ENCODE measurements at regions not wholly inside any gene's neighbourhood (a gene's known extent, or its start where the extent isn't known, plus 50 kb on each side); places are given as distances from the start of the nearest gene placed in this dataset.

GRCh38 chr3:61311044-61311443 is 59.8 kb upstream of the FHIT start:
- DNase-seq = no peak

DNA sequence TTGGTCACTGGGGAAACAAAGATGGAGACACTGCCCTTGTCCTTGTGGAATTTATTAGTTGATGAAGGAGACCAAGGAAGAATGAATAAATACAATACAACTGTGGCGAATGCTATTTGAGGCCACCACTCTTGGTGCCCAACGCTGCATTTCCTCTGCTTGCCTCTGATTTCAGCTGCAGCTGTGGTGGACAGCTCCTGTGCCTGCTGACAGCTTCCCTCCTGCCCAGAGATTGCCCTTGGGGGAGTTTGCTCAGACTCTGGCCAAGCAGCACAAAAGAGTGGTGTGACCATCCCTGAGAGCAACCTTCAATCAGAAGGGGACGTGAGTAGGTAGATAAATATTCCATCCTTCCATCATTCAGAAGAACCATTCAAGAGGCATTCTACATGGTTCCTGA is 64.6 kb upstream of the FHIT start:
- DNase-seq = peak; percentile 44

GRCh38 chr3:61323094-61323493 is 71.8 kb upstream of the FHIT start:
- no peak for DNase-seq

DNA sequence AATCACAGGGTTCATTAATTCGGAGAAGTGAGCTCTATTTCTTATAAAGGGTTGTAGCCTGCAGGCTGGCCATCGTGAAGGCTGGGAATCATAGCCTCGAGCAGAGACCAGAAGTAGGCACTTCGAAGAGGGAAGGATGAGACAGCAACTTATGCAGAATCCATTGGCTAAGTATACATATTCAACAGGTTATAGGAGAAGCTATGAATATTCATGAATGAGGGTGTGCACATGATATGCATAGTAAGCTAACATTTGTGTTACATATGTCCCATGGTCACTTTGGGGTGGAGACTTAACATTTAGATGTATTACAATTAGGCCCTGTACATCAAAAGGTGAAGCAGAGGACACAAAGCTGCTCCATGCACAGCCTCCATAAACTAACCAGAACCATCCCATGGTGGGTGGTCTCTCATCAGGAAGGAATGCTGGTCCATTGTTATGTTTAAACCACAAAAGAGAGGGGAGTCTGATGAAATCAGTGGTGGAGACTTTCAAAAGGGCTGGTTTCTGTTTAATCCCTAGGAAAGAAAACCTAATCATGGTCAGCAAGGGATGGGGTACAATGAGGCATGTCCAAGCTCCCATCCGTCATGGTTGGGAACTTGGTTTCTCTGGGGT is 80.8 kb upstream of the FHIT start:
- DNase-seq = no peak

DNA sequence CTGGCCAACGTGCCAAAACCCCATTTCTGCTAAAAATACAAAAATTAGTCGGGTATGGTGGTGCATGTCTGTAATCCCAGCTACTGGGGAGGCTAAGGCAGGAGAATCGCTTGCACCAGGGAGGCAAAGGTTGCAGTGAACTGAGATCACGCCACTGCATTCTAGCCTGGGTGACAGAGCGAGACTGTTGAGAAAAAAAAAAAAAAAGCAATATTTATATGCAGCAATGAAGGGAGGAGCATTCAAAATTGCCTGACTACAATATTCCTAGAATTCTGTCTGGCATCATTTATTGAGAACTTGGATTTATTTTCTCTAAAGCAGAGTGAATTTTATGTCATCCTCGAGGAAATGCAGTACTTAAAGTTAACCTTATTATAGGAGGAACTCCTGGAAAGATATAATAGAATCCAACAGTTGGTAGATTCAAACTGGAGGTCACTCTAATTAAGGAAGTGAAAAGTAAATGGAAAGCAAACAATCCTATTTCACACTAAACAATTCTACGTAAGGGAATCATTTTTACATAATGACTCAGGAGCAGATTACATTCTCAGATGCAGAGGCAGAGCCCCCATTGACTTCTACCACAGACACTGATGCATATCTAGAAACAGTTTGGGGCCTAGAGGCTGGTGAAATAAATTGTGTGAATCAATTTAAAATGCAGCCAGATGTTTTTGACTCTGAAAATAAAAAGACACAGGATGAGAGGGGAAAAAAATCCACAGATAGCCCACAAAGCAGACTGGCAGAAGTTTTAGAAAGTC is 82.1 kb upstream of the FHIT start:
- DNase-seq = no peak

DNA sequence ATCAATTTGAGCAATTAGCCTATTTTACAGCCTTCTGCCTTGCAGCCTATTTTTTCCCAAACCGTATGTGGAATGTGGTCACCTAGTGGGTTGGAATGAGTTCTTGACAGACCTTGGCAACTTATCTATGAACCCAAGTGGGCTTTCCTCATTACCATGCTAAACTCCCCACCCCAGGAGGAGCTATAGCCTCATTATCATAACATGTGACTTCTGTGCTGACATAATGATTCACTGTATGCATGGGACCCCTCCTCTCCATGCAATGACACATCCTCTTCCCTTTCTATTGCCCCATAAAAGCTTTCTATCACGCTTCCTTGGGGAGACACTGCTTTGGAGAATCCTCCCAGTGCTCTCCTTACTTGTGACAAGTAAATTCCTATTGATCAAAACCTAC is 83.5 kb upstream of the FHIT start:
- DNase-seq = no peak

GRCh38 chr3:61340931-61341461 is 89.7 kb upstream of the FHIT start:
- no peak for DNase-seq

- no peak for DNase-seq
These were observed 92.3 kb upstream of the FHIT start for GRCh38 chr3:61343543-61343942.

GRCh38 chr3:61345020-61345419 is 93.8 kb upstream of the FHIT start:
- DNase-seq = no peak

DNA sequence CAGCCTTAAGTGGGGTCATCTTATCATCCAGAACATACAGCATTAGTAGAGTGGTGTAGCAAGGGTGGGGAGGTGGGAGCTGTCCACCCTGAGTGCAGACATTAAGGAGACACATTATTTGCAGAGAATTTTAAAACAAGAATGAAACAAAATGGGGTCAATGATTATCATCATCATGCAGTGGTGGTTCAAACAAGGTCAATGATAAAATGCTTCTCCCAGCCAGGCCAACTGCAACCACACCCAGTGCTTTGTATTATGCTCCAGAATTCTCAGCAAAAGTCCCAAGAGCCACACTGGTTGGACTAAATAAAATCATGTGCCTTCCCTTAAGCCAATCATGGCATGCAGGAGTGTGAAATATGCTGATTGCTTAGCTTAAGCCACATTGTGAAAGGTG is 96.7 kb upstream of the FHIT start:
- no peak for DNase-seq

- DNase-seq = no peak
These were observed 98.5 kb upstream of the FHIT start for GRCh38 chr3:61349717-61350116.

DNA sequence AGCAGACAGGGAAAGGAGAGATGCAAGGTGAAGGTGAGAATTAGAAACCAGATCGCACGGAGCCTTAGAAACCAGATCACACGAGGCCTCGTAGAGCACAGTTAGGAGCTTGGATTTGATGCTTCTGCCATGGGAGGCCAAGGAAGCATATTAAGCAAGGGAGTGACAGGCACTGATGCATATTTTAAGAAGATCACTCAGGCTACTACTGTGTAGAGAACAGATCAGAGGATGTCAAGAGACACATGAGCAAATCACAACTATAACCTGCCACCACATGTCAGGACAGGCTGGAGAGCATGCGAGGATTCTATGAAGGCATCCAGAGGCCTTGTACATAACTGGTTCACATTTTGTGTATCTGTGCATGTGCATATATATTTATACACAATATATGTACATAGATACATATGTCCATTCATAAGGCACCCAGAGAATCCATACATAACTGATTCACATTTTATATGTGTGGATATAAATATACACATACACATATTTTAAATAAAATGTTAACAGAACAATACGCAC is 99.6 kb upstream of the FHIT start:
- no peak for DNase-seq

DNA sequence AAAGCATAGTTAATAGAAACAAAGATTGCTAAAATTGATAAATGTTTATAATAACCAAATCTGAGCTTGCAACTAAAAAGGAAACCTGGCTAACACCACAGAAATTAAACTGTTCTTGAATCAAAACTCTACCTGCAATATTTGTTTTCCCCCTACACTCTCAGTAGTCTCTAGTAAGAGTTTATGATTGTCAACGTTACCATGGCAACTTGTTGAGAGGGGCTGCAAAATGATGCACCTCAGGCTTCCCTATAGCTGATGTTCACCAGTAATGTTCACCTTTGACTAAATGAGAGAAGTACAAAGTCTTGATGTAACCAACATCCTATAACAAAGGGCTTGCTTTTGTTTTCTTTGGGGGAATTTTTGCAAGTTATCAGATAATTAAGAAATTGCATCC is 101.1 kb upstream of the FHIT start:
- DNase-seq = no peak

DNA sequence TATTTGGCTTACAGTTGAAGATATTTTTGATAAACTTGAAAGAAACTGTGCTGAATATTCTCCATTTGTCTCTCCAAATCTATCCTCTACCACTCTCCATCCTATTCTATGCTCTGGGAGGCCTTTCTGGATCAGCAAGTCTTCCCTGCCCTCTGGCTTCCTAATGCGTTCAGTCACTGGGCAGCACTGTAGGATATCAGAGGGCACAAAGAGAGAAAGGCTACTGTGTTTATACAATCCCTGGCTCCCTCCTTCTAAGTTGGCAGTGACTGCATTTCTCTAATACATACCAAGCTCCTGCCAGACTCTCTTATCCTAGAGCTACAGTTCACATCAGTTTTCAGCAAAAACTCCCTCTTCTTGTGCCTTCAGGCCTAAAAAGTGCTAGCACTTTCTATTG is 102.1 kb upstream of the FHIT start:
- no peak for DNase-seq

GRCh38 chr3:61354604-61355003 is 103.4 kb upstream of the FHIT start:
- DNase-seq = no peak

DNA sequence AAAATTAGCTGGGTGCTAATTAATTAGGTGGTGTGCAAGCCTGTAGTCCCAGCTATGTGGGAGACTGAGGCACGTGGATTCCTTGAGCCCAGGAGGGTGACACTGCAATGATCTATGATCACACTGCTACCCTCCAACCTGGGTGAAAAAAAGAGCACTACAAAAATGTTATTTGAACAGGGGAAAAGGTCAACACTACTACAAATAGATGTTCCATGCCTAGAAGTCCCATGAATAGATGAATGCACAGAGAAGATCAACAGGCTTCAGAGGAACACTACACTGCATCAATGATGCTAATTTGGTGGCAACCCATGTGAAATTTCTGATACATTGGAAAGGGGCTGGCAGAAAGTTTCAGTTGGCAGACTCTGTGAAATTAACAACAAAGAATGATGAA is 105.4 kb upstream of the FHIT start:
- DNase-seq = no peak

DNA sequence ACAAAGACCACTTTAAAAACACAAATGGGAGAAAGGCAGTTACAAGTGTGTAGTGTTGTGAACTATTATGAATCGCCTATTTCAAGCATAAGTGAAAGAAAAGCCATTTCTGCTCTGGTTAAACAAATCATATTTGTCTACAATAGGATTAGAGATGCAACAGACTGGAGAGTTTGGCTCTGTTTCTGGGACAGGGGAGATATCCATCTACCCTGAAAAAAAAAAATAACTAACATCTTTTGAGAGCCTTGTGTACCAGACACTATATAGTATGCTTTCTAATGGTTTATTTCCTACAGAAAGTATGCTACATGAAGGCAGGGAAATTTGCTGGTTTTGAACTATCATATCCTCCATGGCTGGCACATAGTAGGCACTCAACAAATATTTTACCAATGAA is 106.7 kb upstream of the FHIT start:
- DNase-seq = no peak

- DNase-seq = peak; percentile 74
These were observed 107.1 kb upstream of the FHIT start for GRCh38 chr3:61358364-61358763.

- DNase-seq = no peak
These were observed 109.2 kb upstream of the FHIT start for GRCh38 chr3:61360297-61360965.

- DNase-seq = no peak
These were observed 118.4 kb upstream of the FHIT start for GRCh38 chr3:61369678-61370077.

DNA sequence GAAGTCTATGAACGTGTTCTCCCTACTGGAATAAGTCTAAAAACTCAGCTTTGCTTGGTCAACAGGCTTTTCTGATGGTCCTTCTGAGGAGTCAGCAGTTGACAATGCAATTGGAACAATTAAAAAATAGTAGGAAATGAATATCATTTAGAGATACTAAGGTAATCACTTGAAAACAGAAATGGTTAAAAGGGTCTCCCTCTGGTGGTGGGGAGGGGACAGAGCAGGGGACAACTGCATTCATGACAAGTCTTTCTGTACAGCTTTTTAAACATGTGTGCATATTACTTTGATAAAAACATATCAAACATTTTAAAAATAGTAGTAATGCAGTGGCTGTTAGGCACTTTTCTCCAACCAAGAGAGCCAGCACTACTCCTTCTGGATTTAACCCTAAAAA is 119.9 kb upstream of the FHIT start:
- peak; percentile 24 for DNase-seq

- no peak for DNase-seq
These were observed 121.5 kb upstream of the FHIT start for GRCh38 chr3:61372723-61373122.

DNA sequence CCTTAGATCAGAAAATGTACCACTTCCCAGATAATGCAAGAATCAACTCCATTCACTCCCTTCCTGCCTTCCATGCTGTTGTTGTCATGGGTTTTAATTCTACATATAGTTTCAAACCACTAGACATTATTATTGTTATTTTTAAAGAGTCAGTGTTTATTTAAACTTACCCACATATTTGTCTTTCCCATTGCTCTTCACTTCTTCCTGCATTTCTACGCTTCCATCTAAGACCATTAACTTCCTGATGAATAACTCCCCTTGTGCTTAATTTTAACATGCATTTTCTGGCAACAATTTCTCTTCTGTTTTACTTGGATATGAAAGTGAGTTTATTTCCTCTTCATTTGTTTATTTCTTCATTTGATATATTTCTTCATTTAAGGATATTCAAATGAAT is 127.1 kb upstream of the FHIT start:
- no peak for DNase-seq
